Prostate gland (tissue), 2 donors: ENCODE measurements at regions not wholly inside any gene's neighbourhood (a gene's known extent, or its start where the extent isn't known, plus 50 kb on each side); places are given as distances from the start of the nearest gene placed in this dataset.

ENCODE experiments used
- DNase-seq: peaks from one replicate; pipeline ENCODE4 v3.0.0-alpha.2; 2019; ENCODE audit warnings: low spot score
- H3K27ac ChIP-seq, 2 donors: fragments of 200-600 bp; sonication (generic); 2 replicates each; pipeline ENCODE4 v1.5.1; 2017 to 2019
- H3K27me3 ChIP-seq: fragments of 200-600 bp; sonication (generic); replicated peaks from 2 replicates; pipeline ENCODE4 v1.5.1; 2019; ENCODE audit not compliant: insufficient read depth
- H3K36me3 ChIP-seq, 2 donors: fragments of 200-600 bp; sonication (generic); 1 replicate in 1 of 2; 2 replicates in 1 of 2; pipeline versions ENCODE4 v1.5.1 to v1.8.1; 2017 to 2019
- H3K4me1 ChIP-seq: fragments of 200-600 bp; sonication (generic); replicated peaks from 2 replicates; pipeline ENCODE4 v1.5.1; 2019
- H3K4me3 ChIP-seq, 2 donors: fragments of 200-600 bp; sonication (generic); 2 replicates each; pipeline ENCODE4 v1.5.1; 2017 to 2019
- H3K9me3 ChIP-seq: fragments of 200-600 bp; sonication (generic); 2 replicates; pipeline ENCODE4 v1.5.1; 2017
- CTCF ChIP-seq, 4 experiments: fragments of 200-600 bp in 2 of 4; fragments of 450-650 bp in 2 of 4; sonication (generic) in 2 of 4; IDR thresholded peaks; 1 replicate in 3 of 4; 2 replicates in 1 of 4; pipeline ENCODE4 v1.5.1; 2016 to 2019; ENCODE audit warnings: antibody characterized with exemption in 4 of 4, mild to moderate bottlenecking in 2 of 4, moderate library complexity in 2 of 4
- POLR2A ChIP-seq: fragments of 450-650 bp; IDR thresholded peaks from one replicate; pipeline ENCODE4 v1.6.1; 2016; ENCODE audit warnings: antibody characterized with exemption, mild to moderate bottlenecking
- POLR2AphosphoS5 ChIP-seq: sonication (generic); formaldehyde crosslinking; IDR thresholded peaks from one replicate; pipeline ENCODE4 v1.6.1; 2017; ENCODE audit warnings: antibody characterized with exemption
- WGBS: methylation state at CpG from one replicate; pipeline ENCODE4 v1.1.5; 2018; 5-methylcytosine and 5-hydroxymethylcytosine counted together
- intact Hi-C: fragments of 100-400 bp; cut with DNase I; formaldehyde crosslinking; loops from one replicate; pipeline ENCODE4 v1.14.2; 2022

DNA sequence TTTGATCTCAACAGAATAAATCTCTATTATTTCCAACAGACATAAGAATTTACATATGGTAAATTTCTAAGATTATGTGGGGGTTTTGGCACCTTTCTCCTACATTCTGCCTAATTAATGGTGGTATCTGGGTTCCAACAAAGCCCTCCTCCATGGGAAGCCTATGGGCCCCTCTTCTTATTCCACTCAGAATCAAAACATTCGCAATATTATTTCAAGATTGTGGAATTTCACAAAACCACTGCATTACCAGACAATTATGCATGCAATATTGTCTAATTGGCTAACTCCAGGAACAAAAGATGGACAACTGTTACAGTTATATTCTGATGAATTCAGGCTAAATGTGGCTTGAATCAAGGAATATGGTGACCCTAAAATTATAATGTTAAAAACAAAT, 434.0 kb downstream of the NFIB start:
- H3K9me3 ChIP-seq = no peaks in the 10 kb centered on the region
- H3K27ac ChIP-seq = no peak overlapping the region
- DNase-seq = no peak
- no peaks in the 10 kb centered on the region for H3K4me1 ChIP-seq
- no peaks in the 10 kb centered on the region for H3K36me3 ChIP-seq
- intact Hi-C loops = no loop called here
- no peak overlapping the region for H3K4me3 ChIP-seq
- 89% methylated on average over 1 of the region's 1 CpG for WGBS
- no peaks in the 10 kb centered on the region for H3K27me3 ChIP-seq
- TF ChIP-seq CTCF (IDR thresholded peaks at IDR 0.05) = no peak
- no peak for TF ChIP-seq POLR2AphosphoS5
- no peak for TF ChIP-seq POLR2A

DNA sequence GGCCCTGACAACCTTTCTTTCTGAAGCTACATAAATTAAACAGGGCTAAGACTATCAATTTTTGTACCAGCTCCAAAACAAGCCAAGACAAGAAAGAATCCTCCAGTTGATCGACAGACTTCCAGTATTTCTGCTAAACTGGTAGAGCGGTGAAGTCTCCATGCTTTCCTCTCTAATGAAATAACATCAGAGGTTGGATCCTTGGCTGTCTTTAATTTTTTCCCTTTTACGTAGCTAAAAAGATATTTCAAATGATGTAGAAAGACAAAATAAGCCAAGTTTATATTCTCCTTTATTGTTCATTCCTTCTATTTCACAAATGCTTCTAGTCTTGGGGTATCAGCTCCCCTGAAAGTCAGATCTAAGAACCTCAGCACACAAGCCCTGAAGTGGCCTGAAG, 434.9 kb downstream of the NFIB start:
- intact Hi-C loops = no loop called here
- TF ChIP-seq POLR2AphosphoS5 (no peak), CTCF (IDR thresholded peaks at IDR 0.05) (no peak), POLR2A (no peak)
- Histone ChIP-seq H3K9me3 (no peaks in the 10 kb centered on the region), H3K27me3 (no peaks in the 10 kb centered on the region), H3K4me3 (no peak overlapping the region), H3K36me3 (no peaks in the 10 kb centered on the region), H3K27ac (no peak overlapping the region), H3K4me1 (no peaks in the 10 kb centered on the region)
- 84% methylated on average over 3 of the region's 3 CpGs for WGBS
- no peak for DNase-seq

DNA sequence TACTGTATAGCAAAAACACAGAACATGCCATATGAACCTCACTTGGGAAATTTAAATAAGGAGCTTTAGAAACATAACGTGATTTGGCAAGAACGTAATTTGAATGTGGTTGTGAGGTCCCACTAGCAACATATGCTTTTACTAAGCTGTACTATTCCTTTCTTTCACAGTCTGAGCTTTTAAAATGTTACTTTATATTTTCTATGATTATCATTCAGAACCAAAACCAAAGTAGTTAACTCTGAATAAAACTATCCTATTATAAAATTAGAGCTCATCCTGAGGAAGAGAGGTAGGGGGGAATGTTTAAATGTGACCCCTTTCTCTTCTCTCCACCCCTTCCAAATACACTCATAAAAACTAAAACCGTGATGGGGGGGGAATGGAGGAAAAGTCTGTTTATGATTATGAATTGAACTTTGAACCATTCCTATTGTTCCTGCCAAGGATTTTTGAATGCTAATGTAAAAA, 435.7 kb downstream of the NFIB start:
- no peak for DNase-seq

GRCh38 chr9:13876741-13877140, 437.2 kb downstream of the NFIB start:
- intact Hi-C loops = no loop called here
- WGBS = 84% methylated on average over 1 of the region's 1 CpG

More for the DNA sequence above, 435.7 kb downstream of the NFIB start:
- Histone ChIP-seq H3K4me1 (no peaks in the 10 kb centered on the region), H3K27ac (no peak overlapping the region), H3K4me3 (no peak overlapping the region), H3K9me3 (no peaks in the 10 kb centered on the region), H3K36me3 (no peaks in the 10 kb centered on the region), H3K27me3 (no peaks in the 10 kb centered on the region)
- TF ChIP-seq POLR2A (no peak), POLR2AphosphoS5 (no peak), CTCF (IDR thresholded peaks at IDR 0.05) (no peak)
- WGBS = 75% methylated on average over 3 of the region's 3 CpGs
- intact Hi-C loops = no loop called here

More at GRCh38 chr9:13876741-13877140, 437.2 kb downstream of the NFIB start:
- H3K27me3 ChIP-seq = no peaks in the 10 kb centered on the region
- no peak overlapping the region for H3K4me3 ChIP-seq
- no peak for DNase-seq
- H3K4me1 ChIP-seq = no peaks in the 10 kb centered on the region
- no peak overlapping the region for H3K27ac ChIP-seq
- no peaks in the 10 kb centered on the region for H3K9me3 ChIP-seq
- TF ChIP-seq CTCF (IDR thresholded peaks at IDR 0.05) (no peak), POLR2A (no peak), POLR2AphosphoS5 (no peak)
- no peaks in the 10 kb centered on the region for H3K36me3 ChIP-seq
